CD4-positive, alpha-beta memory T cell (primary cell): ENCODE measurements at regions not wholly inside any gene's neighbourhood (a gene's known extent, or its start where the extent isn't known, plus 50 kb on each side); places are given as distances from the start of the nearest gene placed in this dataset.

Source experiments
- CTCF ChIA-PET: fragments of 350-600 bp; sonication (Branson Sonifier 250); formaldehyde crosslinking; loops from one replicate; lab custom pipeline; 2021; ENCODE audit warnings: inconsistent platforms; ENCODE audit not compliant: partially characterized antibody; lab: Charles Lee
- POLR2A ChIA-PET: fragments of 350-600 bp; sonication (Branson Sonifier 250); formaldehyde crosslinking; loops from one replicate; lab custom pipeline; 2021; ENCODE audit not compliant: partially characterized antibody; lab: Charles Lee
- DNase-seq, 5 donors: peaks; one replicate each; pipeline versions ENCODE4 v3.0.0 to v3.0.0-alpha.2; 2020 to 2022; ENCODE audit warnings: mixed read lengths in 1 of 5
- H3K27ac ChIP-seq: one replicate; pipeline ENCODE4 v1.7.0; 2013; ENCODE audit warnings: low read depth, low read length
- H3K27me3 ChIP-seq: 2 replicates; pipeline ENCODE4 v1.7.0; 2013; ENCODE audit warnings: mild to moderate bottlenecking, low read length, moderate library complexity; ENCODE audit not compliant: insufficient read depth
- H3K36me3 ChIP-seq: 2 replicates; pipeline ENCODE4 v1.7.0; 2013; ENCODE audit warnings: mild to moderate bottlenecking, low read length, moderate library complexity; ENCODE audit not compliant: insufficient read depth
- H3K4me1 ChIP-seq: 2 replicates; pipeline ENCODE4 v1.7.0; 2013; ENCODE audit warnings: mild to moderate bottlenecking, low read length, moderate library complexity; ENCODE audit not compliant: insufficient read depth
- H3K4me3 ChIP-seq, 2 donors: one replicate each; pipeline ENCODE4 v1.7.0; 2013; ENCODE audit warnings: low read length in 2 of 2, mild to moderate bottlenecking in 1 of 2
- H3K9me3 ChIP-seq, 2 donors: one replicate each; pipeline ENCODE4 v1.7.0; 2013; ENCODE audit warnings: low read length in 2 of 2, control low read depth in 1 of 2; ENCODE audit not compliant: control insufficient read depth in 1 of 2
- H3K27ac Mint-ChIP-seq, 7 donors: one replicate each; pipeline ENCODE4 v1.8.0; 2020 to 2021; ENCODE audit warnings: mixed read lengths in 7 of 7, mild to moderate bottlenecking in 6 of 7, inconsistent platforms in 3 of 7, moderate library complexity in 3 of 7
- H3K27me3 Mint-ChIP-seq, 2 donors: one replicate each; pipeline ENCODE4 v1.8.0; 2020 to 2021; ENCODE audit warnings: mixed read lengths in 2 of 2
- H3K36me3 Mint-ChIP-seq, 2 donors: one replicate each; pipeline ENCODE4 v1.8.0; 2020 to 2021; ENCODE audit warnings: mixed read lengths in 2 of 2, inconsistent platforms in 1 of 2, mild to moderate bottlenecking in 1 of 2
- H3K4me1 Mint-ChIP-seq, 4 donors: one replicate each; pipeline ENCODE4 v1.8.0; 2020 to 2021; ENCODE audit warnings: mixed read lengths in 4 of 4, mild to moderate bottlenecking in 1 of 4
- H3K4me3 Mint-ChIP-seq, 8 donors: one replicate each; pipeline ENCODE4 v1.8.0; 2020 to 2021; ENCODE audit warnings: mixed read lengths in 8 of 8, mild to moderate bottlenecking in 7 of 8, moderate library complexity in 6 of 8, inconsistent platforms in 3 of 8
- H3K9me3 Mint-ChIP-seq, 8 donors: one replicate each; pipeline ENCODE4 v1.8.0; 2020 to 2021; ENCODE audit warnings: mixed read lengths in 8 of 8, mild to moderate bottlenecking in 5 of 8, inconsistent platforms in 3 of 8, moderate library complexity in 1 of 8
- intact Hi-C: fragments of 100-400 bp; cut with micrococcal nuclease; formaldehyde crosslinking; loops from one replicate; pipeline ENCODE4 v1.15.1; 2023

- Mint-ChIP-seq H3K27me3 (no peaks in the 10 kb centered on the region), H3K27ac (no peak overlapping the region), H3K9me3 (peaks cover 0 to 7% (median 0%) of the 10 kb centered on the region in 8 donors), H3K4me1 (no peaks in the 10 kb centered on the region), H3K4me3 (no peak overlapping the region), H3K36me3 (no peaks in the 10 kb centered on the region)
- Histone ChIP-seq H3K27ac (no peak overlapping the region), H3K4me1 (no peaks in the 10 kb centered on the region), H3K27me3 (no peaks in the 10 kb centered on the region), H3K4me3 (no peak overlapping the region), H3K36me3 (no peaks in the 10 kb centered on the region), H3K9me3 (peaks cover 0 to 7% of the 10 kb centered on the region in 2 donors)
- CTCF ChIA-PET: no interaction called here
- DNase-seq: no peak
- POLR2A ChIA-PET: no interaction called here
- intact Hi-C loops: no loop called here
These were observed 287.5 kb upstream of the CNTN6 start for GRCh38 chr3:805326-805725.

GRCh38 chr3:806006-806405, 286.8 kb upstream of the CNTN6 start:
- Mint-ChIP-seq H3K4me1 (no peaks in the 10 kb centered on the region), H3K27ac (no peak overlapping the region), H3K9me3 (peaks cover 0 to 8% (median under 1%) of the 10 kb centered on the region in 8 donors), H3K4me3 (no peak overlapping the region), H3K36me3 (no peaks in the 10 kb centered on the region), H3K27me3 (no peaks in the 10 kb centered on the region)
- intact Hi-C loops: no loop called here
- no peak overlapping the region for H3K4me3 ChIP-seq
- ChIA-PET POLR2A (no interaction called here), CTCF (no interaction called here)
- peaks cover 0 to 7% of the 10 kb centered on the region in 2 donors for H3K9me3 ChIP-seq
- H3K36me3 ChIP-seq: no peaks in the 10 kb centered on the region
- H3K27ac ChIP-seq: no peak overlapping the region
- no peak for DNase-seq
- no peaks in the 10 kb centered on the region for H3K27me3 ChIP-seq
- H3K4me1 ChIP-seq: no peaks in the 10 kb centered on the region

- no peaks in the 10 kb centered on the region for H3K36me3 ChIP-seq
- POLR2A ChIA-PET: no interaction called here
- Mint-ChIP-seq H3K27me3 (no peaks in the 10 kb centered on the region), H3K36me3 (no peaks in the 10 kb centered on the region), H3K4me1 (no peaks in the 10 kb centered on the region), H3K4me3 (no peak overlapping the region), H3K9me3 (peaks cover 0 to 22% (median 8%) of the 10 kb centered on the region in 8 donors), H3K27ac (no peak overlapping the region)
- H3K4me3 ChIP-seq: no peak overlapping the region
- intact Hi-C loops: no loop called here
- CTCF ChIA-PET: no interaction called here
- DNase-seq: no peak
- H3K4me1 ChIP-seq: no peaks in the 10 kb centered on the region
- H3K27ac ChIP-seq: no peak overlapping the region
- H3K9me3 ChIP-seq: no peaks in the 10 kb centered on the region
- H3K27me3 ChIP-seq: no peaks in the 10 kb centered on the region
These were observed 276.2 kb upstream of the CNTN6 start for GRCh38 chr3:816605-817004.

- no peaks in the 10 kb centered on the region for H3K36me3 Mint-ChIP-seq
- H3K4me1 ChIP-seq: no peaks in the 10 kb centered on the region
- H3K27ac Mint-ChIP-seq: no peak overlapping the region
- H3K9me3 Mint-ChIP-seq: peaks cover 0 to 16% (median 9%) of the 10 kb centered on the region in 8 donors
- intact Hi-C loops: no loop called here
- H3K4me3 ChIP-seq: no peak overlapping the region
- CTCF ChIA-PET: no interaction called here
- no peak overlapping the region for H3K27ac ChIP-seq
- no peaks in the 10 kb centered on the region for H3K4me1 Mint-ChIP-seq
- no peak for DNase-seq
- no peak overlapping the region for H3K4me3 Mint-ChIP-seq
- no peaks in the 10 kb centered on the region for H3K27me3 Mint-ChIP-seq
- H3K9me3 ChIP-seq: no peaks in the 10 kb centered on the region
- H3K27me3 ChIP-seq: no peaks in the 10 kb centered on the region
- POLR2A ChIA-PET: no interaction called here
- no peaks in the 10 kb centered on the region for H3K36me3 ChIP-seq
These were observed 258.1 kb upstream of the CNTN6 start for GRCh38 chr3:834679-835078.

- no peak overlapping the region for H3K4me3 Mint-ChIP-seq
- Histone ChIP-seq H3K4me1 (no peaks in the 10 kb centered on the region), H3K4me3 (no peak overlapping the region), H3K9me3 (no peaks in the 10 kb centered on the region), H3K36me3 (no peaks in the 10 kb centered on the region), H3K27ac (no peak overlapping the region), H3K27me3 (no peaks in the 10 kb centered on the region)
- no peak for DNase-seq
- no peaks in the 10 kb centered on the region for H3K36me3 Mint-ChIP-seq
- H3K27ac Mint-ChIP-seq: no peak overlapping the region
- intact Hi-C loops: no loop called here
- no peaks in the 10 kb centered on the region for H3K27me3 Mint-ChIP-seq
- POLR2A ChIA-PET: no interaction called here
- H3K4me1 Mint-ChIP-seq: no peaks in the 10 kb centered on the region
- CTCF ChIA-PET: no interaction called here
- H3K9me3 Mint-ChIP-seq: peaks cover 0 to 15% (median 8%) of the 10 kb centered on the region in 8 donors
These were observed 257.7 kb upstream of the CNTN6 start for GRCh38 chr3:835096-835495.

- no peak overlapping the region for H3K27ac ChIP-seq
- no peak for DNase-seq
- Mint-ChIP-seq H3K4me1 (no peaks in the 10 kb centered on the region), H3K27me3 (no peaks in the 10 kb centered on the region), H3K36me3 (no peaks in the 10 kb centered on the region), H3K9me3 (peaks cover 0 to 8% (median 3%) of the 10 kb centered on the region in 8 donors), H3K4me3 (no peak overlapping the region), H3K27ac (no peak overlapping the region)
- ChIA-PET POLR2A (no interaction called here), CTCF (no interaction called here)
- intact Hi-C loops: no loop called here
- no peaks in the 10 kb centered on the region for H3K9me3 ChIP-seq
- no peaks in the 10 kb centered on the region for H3K4me1 ChIP-seq
- no peaks in the 10 kb centered on the region for H3K27me3 ChIP-seq
- H3K36me3 ChIP-seq: no peaks in the 10 kb centered on the region
- H3K4me3 ChIP-seq: no peak overlapping the region
These were observed 252.8 kb upstream of the CNTN6 start for GRCh38 chr3:839981-840380.

- H3K27me3 ChIP-seq: no peaks in the 10 kb centered on the region
- CTCF ChIA-PET: no interaction called here
These were observed 241.6 kb upstream of the CNTN6 start for GRCh38 chr3:851098-851790.

More at GRCh38 chr3:851098-851790, 241.6 kb upstream of the CNTN6 start:
- Mint-ChIP-seq H3K27ac (no peak overlapping the region), H3K4me1 (no peaks in the 10 kb centered on the region), H3K9me3 (peaks cover 0 to 22% (median 14%) of the 10 kb centered on the region in 8 donors), H3K36me3 (no peaks in the 10 kb centered on the region), H3K27me3 (no peaks in the 10 kb centered on the region), H3K4me3 (no peak overlapping the region)
- intact Hi-C loops: no loop called here
- POLR2A ChIA-PET: no interaction called here
- DNase-seq: no peak
- Histone ChIP-seq H3K36me3 (no peaks in the 10 kb centered on the region), H3K9me3 (peaks cover 0 to 4% of the 10 kb centered on the region in 2 donors), H3K4me1 (no peaks in the 10 kb centered on the region), H3K27ac (no peak overlapping the region), H3K4me3 (no peak overlapping the region)
